A549 (cell line): ENCODE measurements at regions not wholly inside any gene's neighbourhood (a gene's known extent, or its start where the extent isn't known, plus 50 kb on each side); places are given as distances from the start of the nearest gene placed in this dataset.
A peak's percentile ranks its signal among the peaks of the same experiment; 100 is the strongest.

Experiments used
- ATAC-seq, 2 experiments: fragments of 200-7000 bp in 1 of 2; fragments of >200 bp in 1 of 2; cut with Nextera tagmentation in 1 of 2; cut with Tn5 transposase in 1 of 2; 3 replicates each; pipeline versions ENCODE4 v1.8.0 to v1.9.1; 2018 to 2020; ENCODE audit warnings: mild to moderate bottlenecking in 1 of 2, moderate library complexity in 1 of 2
- CTCF ChIA-PET: fragments of 300-600 bp; sonication (Branson Sonifier 250); formaldehyde crosslinking; extraction: SDS; loops from one replicate; lab custom pipeline; 2021; ENCODE audit warnings: antibody characterized with exemption, inconsistent platforms; lab: Yijun Ruan, JAX
- POLR2A ChIA-PET: fragments of 350-600 bp; formaldehyde crosslinking; extraction: SDS; loops from one replicate; lab custom pipeline; 2021; ENCODE audit warnings: antibody characterized with exemption, inconsistent platforms; lab: Yijun Ruan, JAX
- DNase-seq, 2 experiments: peaks; one replicate each; pipeline versions ENCODE4 v3.0.0 to v3.0.0-alpha.2; 2011 to 2016; ENCODE audit warnings: low read depth in 1 of 2, low spot score in 1 of 2
- FAIRE-seq: peaks from 2 replicates; lab custom pipeline; 2011; peaks lifted over from hg19 to GRCh38; lab: Jason Lieb, UNC
- H3K27ac ChIP-seq, 2 experiments: fragments of >200 bp; sonication (Bioruptor Twin); formaldehyde crosslinking; 3 replicates each; pipeline ENCODE4 v1.5.1; 2016 to 2017
- H3K4me1 ChIP-seq: fragments of >200 bp; sonication (Bioruptor Twin); formaldehyde crosslinking; 3 replicates; pipeline ENCODE4 v1.6.1; 2016
- H3K4me2 ChIP-seq: fragments of >200 bp; sonication (Bioruptor Twin); formaldehyde crosslinking; 3 replicates; pipeline ENCODE4 v1.6.1; 2016
- H3K4me3 ChIP-seq: fragments of >200 bp; sonication (Bioruptor Twin); formaldehyde crosslinking; 3 replicates; pipeline ENCODE4 v1.5.1; 2016
- H3K9me3 ChIP-seq: fragments of >200 bp; sonication (Bioruptor Twin); formaldehyde crosslinking; 3 replicates; pipeline ENCODE4 v1.6.1; 2016
- CBX2 ChIP-seq: fragments of 200-600 bp; sonication (generic); IDR thresholded peaks from 2 replicates; pipeline ENCODE4 v1.6.1; 2016; ENCODE audit warnings: low read depth, mild to moderate bottlenecking, borderline replicate concordance
- CHD2 ChIP-seq: fragments of 150-350 bp; IDR thresholded peaks from 2 replicates; pipeline ENCODE4 v1.6.1; 2014; ENCODE audit warnings: low read length; ENCODE audit not compliant: partially characterized antibody
- CHD4 ChIP-seq: fragments of 200-600 bp; sonication (generic); IDR thresholded peaks from 2 replicates; pipeline ENCODE4 v1.6.1; 2016; ENCODE audit warnings: antibody characterized with exemption, mild to moderate bottlenecking, borderline replicate concordance
- EHF ChIP-seq: fragments of 250-450 bp; sonication (Bioruptor Pico); IDR thresholded peaks from 2 replicates; pipeline ENCODE4 v1.5.0; 2020; ENCODE audit warnings: mild to moderate bottlenecking
- EHMT2 ChIP-seq: fragments of 200-600 bp; sonication (generic); IDR thresholded peaks from 2 replicates; pipeline ENCODE4 v1.6.1; 2016; ENCODE audit warnings: antibody characterized with exemption, low read depth, mild to moderate bottlenecking, moderate library complexity
- EP300 ChIP-seq, 2 experiments: fragments of >200 bp; sonication (Bioruptor Twin); formaldehyde crosslinking; IDR thresholded peaks; 2 replicates in 1 of 2; 3 replicates in 1 of 2; pipeline ENCODE4 v1.6.1; 2016 to 2017
- FOSL2 ChIP-seq, 2 experiments: fragments of 450-650 bp in 1 of 2; fragments of >200 bp in 1 of 2; sonication (Bioruptor Twin) in 1 of 2; formaldehyde crosslinking; IDR thresholded peaks; 2 replicates each; pipeline versions ENCODE4 v1.5.0 to v1.6.1; 2016 to 2020; ENCODE audit warnings: mild to moderate bottlenecking in 1 of 2, moderate library complexity in 1 of 2
- FOXS1 ChIP-seq: fragments of 250-450 bp; sonication (Bioruptor Pico); IDR thresholded peaks from 2 replicates; pipeline ENCODE4 v1.5.0; 2020; ENCODE audit warnings: mild to moderate bottlenecking, moderate library complexity
- HOXB13 ChIP-seq: fragments of 250-450 bp; sonication (Bioruptor Pico); IDR thresholded peaks from 2 replicates; pipeline ENCODE4 v1.5.0; 2020; ENCODE audit warnings: low read depth, mild to moderate bottlenecking, moderate library complexity
- JUN ChIP-seq, 2 experiments: fragments of >200 bp; sonication (Bioruptor Twin); formaldehyde crosslinking; IDR thresholded peaks; 2 replicates in 1 of 2; 3 replicates in 1 of 2; pipeline ENCODE4 v1.6.1; 2016 to 2017
- KDM5A ChIP-seq: fragments of 200-600 bp; sonication (generic); IDR thresholded peaks from 2 replicates; pipeline ENCODE4 v1.6.1; 2016; ENCODE audit warnings: antibody characterized with exemption, mild to moderate bottlenecking
- MAFK ChIP-seq: fragments of 450-650 bp; IDR thresholded peaks from 2 replicates; pipeline ENCODE4 v1.6.1; 2014; ENCODE audit not compliant: partially characterized antibody
- MYC ChIP-seq: IDR thresholded peaks from 2 replicates; pipeline ENCODE4 v1.6.1; 2012; ENCODE audit warnings: mild to moderate bottlenecking, inconsistent platforms, low read length, improper control_type of control experiment, borderline replicate concordance
- NFE2L2 ChIP-seq: fragments of 150-350 bp; conservative IDR thresholded peaks from 2 replicates; pipeline ENCODE4 v1.6.1; 2014; ENCODE audit warnings: low read length
- POLR2A ChIP-seq: IDR thresholded peaks from 2 replicates; pipeline ENCODE4 v1.6.1; 2012; ENCODE audit warnings: mild to moderate bottlenecking, low read length
- POLR2AphosphoS2 ChIP-seq: conservative IDR thresholded peaks from 2 replicates; pipeline ENCODE4 v1.6.1; 2012; ENCODE audit warnings: low read length, improper control_type of control experiment, inconsistent platforms
- RARB ChIP-seq: fragments of 250-450 bp; sonication (Bioruptor Pico); IDR thresholded peaks from 2 replicates; pipeline ENCODE4 v1.8.0; 2021; ENCODE audit warnings: mild to moderate bottlenecking, moderate library complexity
- RNF2 ChIP-seq: fragments of 200-600 bp; sonication (generic); IDR thresholded peaks from 2 replicates; pipeline ENCODE4 v1.6.1; 2016; ENCODE audit warnings: low read depth, mild to moderate bottlenecking, antibody characterized with exemption, moderate library complexity, borderline replicate concordance
- SREBF2 ChIP-seq: fragments of 450-650 bp; IDR thresholded peaks from 2 replicates; pipeline ENCODE4 v1.6.1; 2014; ENCODE audit warnings: mild to moderate bottlenecking, moderate library complexity
- TP53 ChIP-seq: fragments of 250-450 bp; sonication (Bioruptor Pico); IDR thresholded peaks from 2 replicates; pipeline ENCODE4 v1.5.0; 2021; ENCODE audit warnings: mild to moderate bottlenecking, moderate library complexity
- ZC3H11A ChIP-seq: fragments of 450-650 bp; IDR thresholded peaks from 2 replicates; pipeline ENCODE4 v1.6.1; 2014; ENCODE audit warnings: antibody characterized with exemption, mild to moderate bottlenecking
- ZFP36 ChIP-seq: fragments of 450-650 bp; IDR thresholded peaks from 2 replicates; pipeline ENCODE4 v1.6.1; 2014; ENCODE audit warnings: borderline replicate concordance; ENCODE audit not compliant: partially characterized antibody
- ZNF302 ChIP-seq: fragments of 250-450 bp; sonication (Bioruptor Pico); IDR thresholded peaks from 2 replicates; pipeline ENCODE4 v1.9.0; 2021; ENCODE audit warnings: inconsistent platforms, mild to moderate bottlenecking, moderate library complexity
- WGBS: methylation state at CpG from one replicate; pipeline ENCODE4 v1.1.6; 2017; ENCODE audit errors: missing lambda C conversion rate; 5-methylcytosine and 5-hydroxymethylcytosine counted together
- TF ChIP-seq, protein P1 (sequence below): fragments of 150-350 bp; IDR thresholded peaks from 2 replicates; pipeline ENCODE4 v1.6.1; 2014; ENCODE audit warnings: low read depth, mild to moderate bottlenecking, low read length
- TF ChIP-seq, protein P2 (sequence below): IDR thresholded peaks from 2 replicates; pipeline ENCODE4 v1.6.1; 2012; ENCODE audit warnings: low read depth, borderline replicate concordance

- no peaks in the 10 kb centered on the region for H3K9me3 ChIP-seq
- FAIRE-seq (no peak), DNase-seq (no peak), ATAC-seq (no peak)
- H3K4me2 ChIP-seq, result no peak overlapping the region
- ChIA-PET CTCF (no interaction called here), POLR2A (no interaction called here)
- TF ChIP-seq FOXS1 (CRISPR knock-in tag) (no peak), MAFK (peak; percentile 45), ZFP36 (no peak), EHMT2 (no peak)
- H3K4me3 ChIP-seq, result no peak overlapping the region
- no peak overlapping the region for H3K27ac ChIP-seq
- WGBS, result 0% methylated on average over 2 of the region's 2 CpGs
- no peaks in the 10 kb centered on the region for H3K4me1 ChIP-seq
Observed at GRCh38 chr2:209102319-209102718, 321.5 kb upstream of the MAP2 start.

DNA sequence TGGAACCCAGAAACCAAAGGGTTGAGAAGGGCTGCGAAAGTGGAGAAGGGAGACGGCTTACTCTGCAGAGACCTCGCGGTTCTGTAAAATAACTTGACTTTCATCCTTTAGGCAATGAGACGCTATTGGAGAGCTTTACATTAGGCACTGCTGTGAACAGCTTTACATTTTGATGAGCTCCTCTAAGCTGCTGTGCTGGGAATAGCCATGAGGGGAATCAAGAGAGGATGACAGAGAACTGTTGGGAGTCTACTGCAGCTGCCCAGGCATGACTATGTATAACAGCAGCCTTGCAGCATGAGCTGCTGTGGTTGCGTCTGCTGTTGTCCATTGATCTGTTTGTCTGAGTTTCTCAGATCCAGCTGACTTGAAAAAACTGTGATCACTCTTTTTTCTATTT, 310.8 kb upstream of the MAP2 start:
- no peaks in the 10 kb centered on the region for H3K9me3 ChIP-seq
- DNase-seq (no peak), ATAC-seq (no peak), FAIRE-seq (no peak)
- WGBS, result 76% methylated on average over 6 of the region's 6 CpGs
- no peak overlapping the region for H3K27ac ChIP-seq
- ChIA-PET POLR2A (no interaction called here), CTCF (no interaction called here)
- no peaks in the 10 kb centered on the region for H3K4me1 ChIP-seq
- no peak for TF ChIP-seq HOXB13 (CRISPR knock-in tag)
- TF ChIP-seq, protein P1, sequence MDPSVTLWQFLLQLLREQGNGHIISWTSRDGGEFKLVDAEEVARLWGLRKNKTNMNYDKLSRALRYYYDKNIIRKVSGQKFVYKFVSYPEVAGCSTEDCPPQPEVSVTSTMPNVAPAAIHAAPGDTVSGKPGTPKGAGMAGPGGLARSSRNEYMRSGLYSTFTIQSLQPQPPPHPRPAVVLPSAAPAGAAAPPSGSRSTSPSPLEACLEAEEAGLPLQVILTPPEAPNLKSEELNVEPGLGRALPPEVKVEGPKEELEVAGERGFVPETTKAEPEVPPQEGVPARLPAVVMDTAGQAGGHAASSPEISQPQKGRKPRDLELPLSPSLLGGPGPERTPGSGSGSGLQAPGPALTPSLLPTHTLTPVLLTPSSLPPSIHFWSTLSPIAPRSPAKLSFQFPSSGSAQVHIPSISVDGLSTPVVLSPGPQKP, result no peak
- no peak for TF ChIP-seq SREBF2
- TF ChIP-seq RNF2, result no peak
- no peak for TF ChIP-seq ZC3H11A
- H3K4me3 ChIP-seq, result no peak overlapping the region
- H3K4me2 ChIP-seq, result no peak overlapping the region

DNA sequence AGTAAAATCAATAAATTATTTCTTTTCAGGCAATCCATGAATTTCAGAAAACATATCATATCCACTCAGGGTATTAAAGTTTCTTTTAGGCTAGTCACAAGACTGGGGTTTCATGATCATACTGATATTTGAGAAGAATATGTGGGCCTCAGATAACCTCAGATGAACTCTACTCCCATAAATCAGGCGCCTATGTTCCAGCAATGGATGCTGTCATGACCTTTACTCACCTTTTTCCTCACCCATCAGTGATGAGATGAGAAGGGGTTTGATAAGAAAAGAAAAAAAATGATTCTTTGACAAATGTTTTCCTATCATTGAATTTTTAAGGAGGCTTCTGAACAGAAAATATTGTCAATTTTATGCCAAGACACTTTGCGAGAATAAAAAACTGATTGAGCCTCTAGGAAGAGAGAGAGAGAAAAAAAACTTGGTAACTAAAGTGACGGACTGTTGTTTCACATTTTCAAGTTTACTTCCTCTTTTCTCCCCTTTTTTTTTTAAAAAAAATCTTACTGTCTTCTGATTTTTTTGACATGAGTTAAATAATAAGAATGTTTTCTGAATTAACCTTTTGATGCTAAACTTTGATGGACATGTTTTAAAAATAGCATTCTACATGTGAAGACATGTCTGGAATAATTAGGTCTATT, 309.1 kb upstream of the MAP2 start:
- TF ChIP-seq CHD4 (no peak), FOSL2 (IDR thresholded peaks at IDR 0.05) (no peak), FOSL2 (CRISPR knock-in tag; IDR thresholded peaks at IDR 0.05) (no peak), CBX2 (no peak), POLR2A (no peak), EHF (CRISPR knock-in tag) (no peak)
- H3K4me2 ChIP-seq, result no peak overlapping the region
- H3K27ac ChIP-seq, result no peak overlapping the region
- 42% methylated on average over 3 of the region's 3 CpGs for WGBS
- no peak overlapping the region for H3K4me3 ChIP-seq
- FAIRE-seq (no peak), ATAC-seq (no peak), DNase-seq (no peak)
- H3K4me1 ChIP-seq, result no peaks in the 10 kb centered on the region
- POLR2A ChIA-PET, result no interaction called here
- H3K9me3 ChIP-seq, result no peaks in the 10 kb centered on the region
- CTCF ChIA-PET, result no interaction called here

DNA sequence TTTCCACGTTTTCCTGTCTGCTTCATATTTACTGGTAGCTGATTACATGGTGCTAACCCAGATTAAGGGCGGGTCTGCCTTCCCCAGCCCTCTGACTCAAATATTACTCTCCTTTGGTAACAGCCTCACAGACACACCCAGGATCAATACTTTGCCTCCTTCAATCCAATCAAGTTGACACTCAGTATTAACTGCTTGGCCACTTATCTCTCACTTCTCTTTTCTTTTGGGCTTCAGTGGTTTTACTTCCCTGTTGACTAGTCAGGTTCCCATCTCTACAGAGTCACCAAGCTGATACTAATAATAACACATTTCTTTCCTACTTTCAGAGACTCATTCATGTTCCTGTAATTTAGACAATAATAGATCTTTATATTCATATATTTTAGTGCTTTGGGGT, 302.2 kb upstream of the MAP2 start:
- no peak for FAIRE-seq
- no peak for ATAC-seq
- WGBS, result 0% methylated on average over 2 of the region's 2 CpGs
- no peak overlapping the region for H3K4me3 ChIP-seq
- no peak overlapping the region for H3K27ac ChIP-seq
- ChIA-PET CTCF (no interaction called here), POLR2A (no interaction called here)
- no peak for TF ChIP-seq POLR2AphosphoS2
- no peak for TF ChIP-seq RNF2
- TF ChIP-seq JUN (IDR thresholded peaks at IDR 0.05), result no peak
- TF ChIP-seq EP300 (IDR thresholded peaks at IDR 0.05), result no peak
- TF ChIP-seq KDM5A, result no peak
- TF ChIP-seq, protein P1, result no peak
- TF ChIP-seq HOXB13 (CRISPR knock-in tag), result no peak
- no peak for TF ChIP-seq TP53 (CRISPR knock-in tag)
- TF ChIP-seq RARB (CRISPR knock-in tag), result no peak
- TF ChIP-seq ZNF302 (CRISPR knock-in tag), result no peak
- no peak for TF ChIP-seq CHD2
- TF ChIP-seq MYC, result no peak
- TF ChIP-seq NFE2L2, result no peak
- TF ChIP-seq, protein P2, sequence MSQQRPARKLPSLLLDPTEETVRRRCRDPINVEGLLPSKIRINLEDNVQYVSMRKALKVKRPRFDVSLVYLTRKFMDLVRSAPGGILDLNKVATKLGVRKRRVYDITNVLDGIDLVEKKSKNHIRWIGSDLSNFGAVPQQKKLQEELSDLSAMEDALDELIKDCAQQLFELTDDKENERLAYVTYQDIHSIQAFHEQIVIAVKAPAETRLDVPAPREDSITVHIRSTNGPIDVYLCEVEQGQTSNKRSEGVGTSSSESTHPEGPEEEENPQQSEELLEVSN, result no peak
- no peak overlapping the region for H3K4me2 ChIP-seq
- H3K4me1 ChIP-seq, result no peaks in the 10 kb centered on the region
- H3K9me3 ChIP-seq, result no peaks in the 10 kb centered on the region
- DNase-seq, result no peak
